GM18907 (cell line): ENCODE measurements at regions not wholly inside any gene's neighbourhood (a gene's known extent, or its start where the extent isn't known, plus 50 kb on each side); places are given as distances from the start of the nearest gene placed in this dataset.

Experiments
- ATAC-seq: cut with Tn5 transposase; IDR thresholded peaks from one replicate; pipeline ENCODE4 v1.9.1; 2021; ENCODE audit warnings: mild to moderate bottlenecking, moderate library complexity; ENCODE audit not compliant: unreplicated experiment

DNA sequence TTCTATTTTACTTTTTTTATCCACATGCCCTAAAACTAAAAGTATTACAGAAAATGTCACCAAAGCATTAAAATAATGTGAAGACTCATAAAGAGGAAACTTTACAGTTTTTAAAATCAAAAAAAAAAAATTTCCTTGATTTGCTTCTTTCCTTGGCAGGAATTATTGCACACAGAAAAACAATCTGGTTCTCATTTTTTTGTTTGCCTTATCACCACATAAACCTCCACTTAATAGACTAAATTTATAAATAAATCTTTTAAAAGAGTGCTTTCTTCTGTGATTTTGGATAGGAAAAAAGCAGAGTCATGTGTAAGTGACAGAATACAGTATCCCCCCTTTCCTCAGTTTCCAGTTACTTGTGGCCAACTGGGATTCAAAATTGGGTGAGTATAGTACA lies 695.1 kb upstream of the CITED2 start:
- ATAC-seq = no peak

GRCh38 chr6:140068801-140069200 lies 694.4 kb upstream of the CITED2 start:
- ATAC-seq = no peak

GRCh38 chr6:140064366-140064765 lies 689.9 kb upstream of the CITED2 start:
- ATAC-seq = no peak

DNA sequence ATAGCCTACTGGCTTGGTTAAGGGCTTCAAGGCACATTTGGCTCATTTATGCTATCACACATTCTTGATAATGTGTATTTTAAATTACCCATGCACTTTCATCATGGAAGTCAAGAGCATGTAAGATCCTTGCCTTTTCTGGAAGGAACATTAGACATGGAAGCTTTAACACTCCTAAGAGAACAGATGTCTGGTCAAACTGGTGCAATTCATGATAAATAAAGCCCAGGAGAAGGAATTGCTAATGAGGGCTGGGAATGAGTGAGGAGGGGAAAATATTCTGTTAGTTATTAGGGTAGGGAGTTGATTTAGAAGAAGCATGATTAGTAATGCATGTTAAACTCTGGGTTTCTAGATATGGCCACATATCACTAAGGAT lies 688.6 kb upstream of the CITED2 start:
- ATAC-seq = no peak

- ATAC-seq = no peak
Observed at GRCh38 chr6:140062043-140063020, 687.9 kb upstream of the CITED2 start.

DNA sequence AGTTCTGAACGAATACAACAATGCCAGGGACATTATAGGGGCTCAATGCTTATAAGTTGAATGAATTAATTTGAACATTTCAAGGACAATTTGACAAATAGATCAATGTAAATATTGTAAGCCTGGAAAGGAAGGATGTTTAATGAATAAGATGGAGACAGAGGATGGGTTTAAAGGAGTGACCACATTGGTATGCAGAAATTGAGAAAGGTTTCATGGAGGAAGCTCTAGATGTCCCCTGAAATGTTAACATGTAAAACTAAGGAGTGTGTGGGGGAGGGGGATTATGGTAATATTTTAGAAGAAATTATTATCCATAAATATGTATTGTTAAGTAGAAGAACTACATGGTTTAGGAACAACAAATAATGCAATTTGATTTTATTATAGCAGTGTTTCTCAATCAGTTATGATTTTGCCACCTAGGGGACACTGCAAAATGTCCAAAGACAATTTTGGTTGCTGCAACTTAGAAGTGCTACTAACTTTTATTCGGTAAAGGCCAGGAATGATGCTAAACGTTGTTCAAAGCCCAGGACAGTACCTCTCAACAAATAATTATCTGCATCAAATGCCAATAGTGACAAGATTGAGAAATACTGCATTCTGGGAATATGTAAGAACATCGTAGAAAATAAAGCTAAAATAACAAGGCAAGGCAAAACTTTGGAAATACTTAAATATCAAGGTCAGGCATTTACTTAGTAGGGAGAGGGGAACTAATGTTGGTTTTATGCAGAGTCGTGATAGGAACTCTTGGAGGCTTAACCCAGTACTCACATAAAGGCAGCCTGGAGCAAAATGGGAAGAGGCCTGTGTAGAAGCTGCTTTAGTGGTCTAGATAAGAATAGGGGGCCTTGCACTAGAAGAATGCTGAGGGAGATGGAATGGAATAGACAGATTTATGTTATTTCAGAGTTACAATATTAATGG lies 686.9 kb upstream of the CITED2 start:
- no peak for ATAC-seq

DNA sequence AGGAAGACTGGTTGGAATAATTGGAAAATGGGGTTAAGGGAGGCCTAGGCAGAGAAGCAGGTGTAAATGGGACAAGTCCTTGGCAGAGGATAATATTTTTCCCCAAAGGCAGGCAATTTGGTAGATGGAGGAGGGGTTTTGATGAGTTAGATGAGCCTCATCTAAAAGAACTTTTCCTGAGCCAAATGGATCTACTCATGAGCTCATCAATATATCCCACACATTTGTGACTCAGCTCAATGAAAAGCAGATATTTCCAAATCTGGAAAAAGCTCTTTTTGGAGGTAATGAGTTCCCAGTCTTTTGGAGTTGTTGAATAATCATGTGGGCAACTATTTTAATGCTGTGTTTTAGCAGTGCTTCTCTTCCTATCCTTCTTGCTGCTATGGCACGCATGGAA lies 685.5 kb upstream of the CITED2 start:
- ATAC-seq = no peak

- ATAC-seq = no peak
Observed at GRCh38 chr6:140058863-140059262, 684.4 kb upstream of the CITED2 start.

DNA sequence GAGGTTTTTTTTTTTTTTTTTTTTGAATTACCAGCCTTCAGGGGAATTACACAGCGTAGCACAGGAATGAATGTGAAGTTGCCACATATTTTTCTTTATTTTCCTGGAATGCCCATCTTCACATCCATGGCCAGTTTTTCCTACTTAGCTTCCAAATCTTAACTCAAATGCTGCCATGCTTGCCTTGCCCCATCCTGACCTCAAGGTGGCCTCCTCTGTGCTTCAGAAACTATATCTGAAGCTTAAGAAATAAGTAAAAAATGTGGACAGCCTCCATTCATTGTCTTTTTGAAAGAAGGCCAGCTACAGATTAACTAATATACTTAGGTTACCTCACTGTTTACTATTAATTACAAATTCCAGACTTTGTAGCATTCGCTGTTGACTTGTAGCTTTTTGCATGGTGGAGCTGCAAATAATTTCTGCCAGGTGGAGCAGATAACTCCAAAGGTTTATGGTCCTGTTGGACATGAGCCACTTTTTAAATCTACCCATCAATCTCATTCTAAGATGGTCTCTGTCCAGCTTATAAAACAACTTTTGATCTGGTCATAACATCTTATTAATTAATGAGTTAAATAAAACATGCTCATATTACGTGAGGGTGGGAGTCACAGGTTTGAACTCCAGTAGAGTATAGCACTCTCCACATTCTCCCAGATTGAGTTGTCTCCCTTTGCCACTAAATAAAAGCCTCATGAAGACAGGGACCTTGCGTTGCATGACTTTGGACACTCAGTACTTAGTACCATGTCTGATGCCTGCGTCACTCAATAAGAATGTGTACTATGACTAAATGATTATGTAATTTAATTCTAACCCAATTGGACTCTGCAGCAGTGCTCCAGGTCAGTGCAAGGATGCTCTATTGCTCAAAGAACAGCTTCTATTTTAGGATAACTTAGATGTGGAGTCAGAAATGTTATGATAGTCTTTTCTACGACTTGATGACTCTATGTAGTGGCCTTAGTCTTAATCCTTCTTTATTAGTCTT lies 678.6 kb upstream of the CITED2 start:
- no peak for ATAC-seq

- ATAC-seq = no peak
Observed at GRCh38 chr6:140051521-140052512, 677.4 kb upstream of the CITED2 start.

GRCh38 chr6:140050101-140050995 lies 675.9 kb upstream of the CITED2 start:
- ATAC-seq = no peak

- no peak for ATAC-seq
Observed at GRCh38 chr6:140049251-140049650, 674.8 kb upstream of the CITED2 start.

DNA sequence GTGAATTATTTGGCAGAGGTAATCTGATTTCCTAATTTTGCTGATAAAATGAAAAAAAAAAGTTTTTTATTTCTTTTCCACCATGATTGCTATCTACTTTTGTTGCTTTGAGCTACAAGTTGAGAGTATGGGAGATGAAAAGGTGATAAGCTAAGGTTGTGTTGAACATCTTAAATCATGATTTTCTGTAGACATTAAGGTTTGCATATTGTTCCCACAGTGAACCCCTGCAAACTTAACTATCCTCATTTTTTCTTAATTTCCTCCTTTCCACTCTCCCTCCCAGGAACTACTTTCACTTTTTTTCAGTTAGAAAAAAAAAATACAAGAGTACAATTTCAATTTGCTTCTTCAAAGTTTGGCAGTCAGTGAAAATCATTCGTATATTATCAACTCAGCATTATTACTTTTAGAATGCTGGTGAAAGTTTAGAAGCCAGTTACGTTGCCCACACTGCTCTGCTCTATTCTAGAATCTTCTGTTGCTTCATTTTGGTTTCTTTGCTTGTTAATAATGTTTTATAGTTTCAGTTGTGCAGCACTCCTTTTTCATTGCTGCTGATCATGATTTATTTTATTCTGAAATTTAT lies 673.8 kb upstream of the CITED2 start:
- no peak for ATAC-seq

DNA sequence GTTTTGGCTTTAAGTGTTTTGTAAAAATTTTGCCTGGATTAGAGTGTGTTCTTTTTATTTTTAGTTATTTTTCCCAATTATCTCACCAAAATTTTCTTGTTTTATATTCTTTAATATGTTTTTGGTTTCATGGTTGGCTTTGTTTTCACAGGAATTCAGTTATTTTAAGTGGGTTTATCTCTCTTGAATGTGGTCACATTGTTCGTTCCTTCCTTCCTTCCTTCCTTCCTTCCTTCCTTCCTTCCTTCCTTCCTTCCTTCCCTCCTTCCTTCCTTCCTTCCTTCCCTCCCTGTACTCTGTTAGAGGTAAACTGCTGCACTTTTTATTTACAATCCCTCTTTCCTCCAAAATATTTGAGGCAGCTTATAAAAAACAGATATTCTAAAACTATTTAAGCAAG lies 672.9 kb upstream of the CITED2 start:
- ATAC-seq = no peak

- ATAC-seq = no peak
Observed at GRCh38 chr6:140046016-140046632, 671.7 kb upstream of the CITED2 start.

- no peak for ATAC-seq
Observed at GRCh38 chr6:140045116-140045515, 670.7 kb upstream of the CITED2 start.

- no peak for ATAC-seq
Observed at GRCh38 chr6:140044626-140045025, 670.2 kb upstream of the CITED2 start.
